GM23248 (cell line): ENCODE measurements at regions not wholly inside any gene's neighbourhood (a gene's known extent, or its start where the extent isn't known, plus 50 kb on each side); places are given as distances from the start of the nearest gene placed in this dataset.

Source experiments
- DNase-seq: peaks from one replicate; pipeline ENCODE4 v3.0.0-alpha.2; 2015
- H2AFZ ChIP-seq: fragments of 200-600 bp; sonication (generic); 2 replicates; pipeline ENCODE4 v1.6.1; 2016; ENCODE audit warnings: antibody characterized with exemption
- H3F3A ChIP-seq: fragments of 200-600 bp; sonication (generic); 2 replicates; pipeline ENCODE4 v1.6.1; 2016; ENCODE audit warnings: mild to moderate bottlenecking, antibody characterized with exemption, mixed run types; ENCODE audit not compliant: insufficient read depth
- H3K27ac ChIP-seq: fragments of 200-600 bp; sonication (generic); 2 replicates; pipeline ENCODE4 v1.5.1; 2016; ENCODE audit warnings: mild to moderate bottlenecking
- H3K27me3 ChIP-seq: fragments of 200-600 bp; sonication (generic); replicated peaks from 2 replicates; pipeline ENCODE4 v1.6.1; 2016; ENCODE audit warnings: mild to moderate bottlenecking; ENCODE audit not compliant: insufficient read depth
- H3K36me3 ChIP-seq: fragments of 200-600 bp; sonication (generic); 2 replicates; pipeline ENCODE4 v1.6.1; 2016; ENCODE audit warnings: low read depth, mild to moderate bottlenecking
- H3K4me1 ChIP-seq: fragments of 200-600 bp; sonication (generic); 2 replicates; pipeline ENCODE4 v1.6.1; 2016; ENCODE audit warnings: mild to moderate bottlenecking; ENCODE audit not compliant: insufficient read depth
- H3K4me2 ChIP-seq: fragments of 200-600 bp; sonication (generic); one replicate; pipeline ENCODE4 v1.6.1; 2016; ENCODE audit warnings: mild to moderate bottlenecking; ENCODE audit not compliant: unreplicated experiment
- H3K4me3 ChIP-seq: fragments of 200-600 bp; sonication (generic); 2 replicates; pipeline ENCODE4 v1.5.1; 2016; ENCODE audit warnings: mild to moderate bottlenecking
- H3K79me2 ChIP-seq: fragments of 200-600 bp; sonication (generic); 2 replicates; pipeline ENCODE4 v1.6.1; 2016; ENCODE audit warnings: mild to moderate bottlenecking; ENCODE audit not compliant: insufficient read depth
- H3K9ac ChIP-seq: fragments of 200-600 bp; sonication (generic); 2 replicates; pipeline ENCODE4 v1.6.1; 2016; ENCODE audit warnings: mild to moderate bottlenecking
- H3K9me2 ChIP-seq: fragments of 200-600 bp; sonication (generic); 2 replicates; pipeline ENCODE4 v1.6.1; 2016; ENCODE audit warnings: mixed run types, mild to moderate bottlenecking, moderate library complexity; ENCODE audit not compliant: insufficient read depth
- H3K9me3 ChIP-seq: fragments of 200-600 bp; sonication (generic); one replicate; pipeline ENCODE4 v1.6.1; 2017; ENCODE audit warnings: low read depth
- H4K20me1 ChIP-seq: fragments of 200-600 bp; sonication (generic); 2 replicates; pipeline ENCODE4 v1.6.0; 2016; ENCODE audit not compliant: insufficient read depth
- EZH2 ChIP-seq: fragments of 200-600 bp; sonication (generic); IDR thresholded peaks from 2 replicates; pipeline ENCODE4 v1.6.1; 2018; ENCODE audit warnings: antibody characterized with exemption, mild to moderate bottlenecking; ENCODE audit not compliant: insufficient read depth, poor library complexity, severe bottlenecking
- EZH2phosphoT487 ChIP-seq: fragments of 200-600 bp; sonication (generic); IDR thresholded peaks from 2 replicates; pipeline ENCODE4 v1.6.1; 2018; ENCODE audit warnings: antibody characterized with exemption, moderate library complexity, mild to moderate bottlenecking, low read depth; ENCODE audit not compliant: insufficient read depth
- WGBS, 2 experiments: methylation state at CpG; one replicate each; pipeline ENCODE4 v1.1.6; 2015 to 2017; ENCODE audit warnings: low lambda C conversion rate in 2 of 2, low coverage in 1 of 2; ENCODE audit errors: missing lambda C conversion rate in 2 of 2; 5-methylcytosine and 5-hydroxymethylcytosine counted together
- in situ Hi-C: fragments of 300-500 bp; cut with MboI; formaldehyde crosslinking; loops from 2 replicates; pipeline ENCODE4 v1.15.0; 2020

GRCh38 chr19:41495589-41495988, 52.6 kb downstream of the ERICH4 start:
- H4K20me1 ChIP-seq: no peaks in the 10 kb centered on the region
- H3K36me3 ChIP-seq: no peaks in the 10 kb centered on the region
- H3K9me2 ChIP-seq: no peaks in the 10 kb centered on the region
- DNase-seq: no peak
- no peak overlapping the region for H3K27ac ChIP-seq
- H3K9me3 ChIP-seq: no peaks in the 10 kb centered on the region
- H3K79me2 ChIP-seq: no peaks in the 10 kb centered on the region
- 0% methylated on average over 1 of the region's 1 CpG for WGBS, 2 experiments
- H2AFZ ChIP-seq: no peak overlapping the region
- in situ Hi-C loops: no loop called here
- no peaks in the 10 kb centered on the region for H3K27me3 ChIP-seq
- no peaks in the 10 kb centered on the region for H3K4me1 ChIP-seq
- no peak overlapping the region for H3K9ac ChIP-seq
- TF ChIP-seq EZH2phosphoT487 (no peak), EZH2 (no peak)
- H3K4me2 ChIP-seq: no peak overlapping the region
- no peaks in the 10 kb centered on the region for H3F3A ChIP-seq
- no peak overlapping the region for H3K4me3 ChIP-seq

GRCh38 chr19:41499899-41500298, 56.9 kb downstream of the ERICH4 start:
- Histone ChIP-seq H3K36me3 (no peaks in the 10 kb centered on the region), H2AFZ (no peak overlapping the region), H3K4me3 (no peak overlapping the region), H3K9me2 (no peaks in the 10 kb centered on the region), H4K20me1 (no peaks in the 10 kb centered on the region), H3K9me3 (no peaks in the 10 kb centered on the region), H3K27ac (no peak overlapping the region), H3K27me3 (no peaks in the 10 kb centered on the region), H3K4me1 (no peaks in the 10 kb centered on the region), H3K4me2 (no peak overlapping the region), H3K79me2 (no peaks in the 10 kb centered on the region), H3F3A (no peaks in the 10 kb centered on the region), H3K9ac (no peak overlapping the region)
- no peak for TF ChIP-seq EZH2
- no peak for TF ChIP-seq EZH2phosphoT487
- DNase-seq: no peak
- 64 to 78% methylated on average over 9 to 10 of the region's 10 CpGs for WGBS, 2 experiments
- in situ Hi-C loops: no loop called here

GRCh38 chr19:41500443-41500842, 57.5 kb downstream of the ERICH4 start:
- Histone ChIP-seq H3K27me3 (no peaks in the 10 kb centered on the region), H3K36me3 (no peaks in the 10 kb centered on the region), H3K9ac (no peak overlapping the region), H3K4me3 (no peak overlapping the region), H4K20me1 (no peaks in the 10 kb centered on the region), H3K9me2 (no peaks in the 10 kb centered on the region), H3K4me1 (no peaks in the 10 kb centered on the region), H2AFZ (no peak overlapping the region), H3K27ac (no peak overlapping the region), H3K79me2 (no peaks in the 10 kb centered on the region), H3K4me2 (no peak overlapping the region), H3K9me3 (no peaks in the 10 kb centered on the region), H3F3A (no peaks in the 10 kb centered on the region)
- DNase-seq: no peak
- in situ Hi-C loops: no loop called here
- WGBS, 2 experiments: 75 to 79% methylated on average over 9 of the region's 9 CpGs
- TF ChIP-seq EZH2phosphoT487: no peak
- no peak for TF ChIP-seq EZH2

DNA sequence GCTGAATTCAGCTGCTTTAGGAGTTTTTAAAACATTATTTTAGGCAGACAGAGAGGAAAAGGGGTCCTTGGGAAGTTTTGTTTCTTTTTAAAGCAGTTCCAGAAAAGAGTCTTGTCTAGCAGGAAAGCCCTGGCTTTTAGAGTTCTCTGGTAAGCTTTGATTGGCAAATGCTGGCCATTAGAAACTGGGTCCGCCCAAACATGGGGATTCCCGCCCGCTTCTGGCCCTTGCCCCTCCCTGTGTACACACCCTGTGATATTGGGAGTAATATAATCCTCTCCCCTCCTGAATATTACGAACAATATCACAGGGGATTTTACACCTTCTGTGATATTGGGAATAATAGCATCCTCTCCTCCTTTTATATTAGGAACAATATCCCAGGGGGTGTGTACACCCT, 58.9 kb downstream of the ERICH4 start:
- no peak overlapping the region for H3K4me3 ChIP-seq
- H3K4me2 ChIP-seq: no peak overlapping the region
- in situ Hi-C loops: no loop called here
- no peaks in the 10 kb centered on the region for H3K9me3 ChIP-seq
- no peaks in the 10 kb centered on the region for H3F3A ChIP-seq
- H2AFZ ChIP-seq: no peak overlapping the region
- H3K9ac ChIP-seq: no peak overlapping the region
- H3K36me3 ChIP-seq: no peaks in the 10 kb centered on the region
- 95 to 98% methylated on average over 4 of the region's 4 CpGs for WGBS, 2 experiments
- H3K27me3 ChIP-seq: no peaks in the 10 kb centered on the region
- no peak for TF ChIP-seq EZH2
- TF ChIP-seq EZH2phosphoT487: no peak
- no peaks in the 10 kb centered on the region for H3K4me1 ChIP-seq
- H3K9me2 ChIP-seq: no peaks in the 10 kb centered on the region
- H3K79me2 ChIP-seq: no peaks in the 10 kb centered on the region
- no peaks in the 10 kb centered on the region for H4K20me1 ChIP-seq
- H3K27ac ChIP-seq: no peak overlapping the region
- DNase-seq: no peak

DNA sequence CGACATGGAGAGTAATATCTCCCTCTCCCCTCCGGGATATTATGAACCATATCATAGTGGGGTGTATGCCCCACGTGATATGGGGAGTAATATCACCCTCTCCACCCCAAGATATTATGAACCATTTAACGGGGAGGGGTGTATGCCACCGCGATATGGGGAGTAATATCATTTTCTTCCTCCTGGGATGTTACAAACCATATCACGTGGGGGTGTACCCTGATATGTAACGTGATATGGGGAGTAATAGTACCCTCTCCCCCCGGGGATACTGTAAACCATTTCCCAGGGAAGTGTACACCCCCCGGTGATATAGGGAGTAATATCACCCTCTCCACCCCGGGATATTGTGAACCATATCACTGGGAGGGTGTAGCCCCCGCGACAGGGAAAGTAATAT, 62.1 kb downstream of the ERICH4 start:
- Histone ChIP-seq H3K27ac (no peak overlapping the region), H3F3A (no peaks in the 10 kb centered on the region), H3K4me1 (no peaks in the 10 kb centered on the region), H2AFZ (no peak overlapping the region), H3K9ac (no peak overlapping the region), H3K4me2 (no peak overlapping the region), H3K36me3 (no peaks in the 10 kb centered on the region), H3K79me2 (no peaks in the 10 kb centered on the region), H3K9me3 (no peaks in the 10 kb centered on the region), H4K20me1 (no peaks in the 10 kb centered on the region), H3K4me3 (no peak overlapping the region), H3K27me3 (no peaks in the 10 kb centered on the region; the same call in 1 of the 2 replicates), H3K9me2 (no peaks in the 10 kb centered on the region)
- TF ChIP-seq EZH2phosphoT487 (no peak), EZH2 (no peak)
- 61 to 71% methylated on average over 13 of the region's 13 CpGs for WGBS, 2 experiments
- in situ Hi-C loops: no loop called here
- no peak for DNase-seq
